ENCODE measurements at regions not wholly inside any gene's neighbourhood (a gene's known extent, or its start where the extent isn't known, plus 50 kb on each side); places are given as distances from the start of the nearest gene placed in this dataset.

DNA sequence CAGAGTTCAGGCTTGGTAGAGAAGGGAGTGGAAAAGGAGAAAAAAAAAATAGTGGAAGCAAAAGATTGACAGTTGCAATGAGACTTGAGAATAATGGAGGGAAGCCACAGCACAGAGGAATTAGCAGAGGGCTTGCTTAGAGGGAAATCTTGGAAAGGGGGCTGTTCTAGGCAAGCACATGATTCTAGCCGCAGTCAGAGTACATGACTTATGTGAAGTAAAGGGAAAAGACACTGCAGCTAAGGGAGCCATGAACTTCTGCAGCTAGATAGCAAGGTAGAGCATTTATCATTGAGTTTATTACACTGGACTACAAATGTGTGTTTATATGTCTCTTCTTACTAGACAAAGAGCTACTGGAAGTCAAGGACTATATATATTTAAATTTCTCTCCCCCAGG is 144.0 kb upstream of the OPCML start:
- TF ChIP-seq, protein P1, sequence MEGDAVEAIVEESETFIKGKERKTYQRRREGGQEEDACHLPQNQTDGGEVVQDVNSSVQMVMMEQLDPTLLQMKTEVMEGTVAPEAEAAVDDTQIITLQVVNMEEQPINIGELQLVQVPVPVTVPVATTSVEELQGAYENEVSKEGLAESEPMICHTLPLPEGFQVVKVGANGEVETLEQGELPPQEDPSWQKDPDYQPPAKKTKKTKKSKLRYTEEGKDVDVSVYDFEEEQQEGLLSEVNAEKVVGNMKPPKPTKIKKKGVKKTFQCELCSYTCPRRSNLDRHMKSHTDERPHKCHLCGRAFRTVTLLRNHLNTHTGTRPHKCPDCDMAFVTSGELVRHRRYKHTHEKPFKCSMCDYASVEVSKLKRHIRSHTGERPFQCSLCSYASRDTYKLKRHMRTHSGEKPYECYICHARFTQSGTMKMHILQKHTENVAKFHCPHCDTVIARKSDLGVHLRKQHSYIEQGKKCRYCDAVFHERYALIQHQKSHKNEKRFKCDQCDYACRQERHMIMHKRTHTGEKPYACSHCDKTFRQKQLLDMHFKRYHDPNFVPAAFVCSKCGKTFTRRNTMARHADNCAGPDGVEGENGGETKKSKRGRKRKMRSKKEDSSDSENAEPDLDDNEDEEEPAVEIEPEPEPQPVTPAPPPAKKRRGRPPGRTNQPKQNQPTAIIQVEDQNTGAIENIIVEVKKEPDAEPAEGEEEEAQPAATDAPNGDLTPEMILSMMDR (IDR thresholded peaks at IDR 0.05; ENCODE audit: borderline replicate concordance, extremely low read depth, low read length, poor library complexity, severe bottlenecking), result no peak
- no peak for TF ChIP-seq EZH2 (IDR thresholded peaks at IDR 0.05; ENCODE audit: borderline replicate concordance, low read depth, low read length, severe bottlenecking)

All from DND-41 (cell line).